T-helper 1 cell (primary cell): ENCODE measurements at regions not wholly inside any gene's neighbourhood (a gene's known extent, or its start where the extent isn't known, plus 50 kb on each side); places are given as distances from the start of the nearest gene placed in this dataset.
"Not testable (repeated sequence)": the region's sequence is repeated elsewhere in the genome, so short reads cannot be mapped to it uniquely, and the experiment has no call there.

Source experiments
- DNase-seq, 5 donors: peaks; one replicate each; pipeline ENCODE4 v3.0.0-alpha.2; 2012 to 2020

- no peak for DNase-seq
Observed at GRCh38 chr7:54898659-54899340, 120.0 kb upstream of the EGFR start.

DNA sequence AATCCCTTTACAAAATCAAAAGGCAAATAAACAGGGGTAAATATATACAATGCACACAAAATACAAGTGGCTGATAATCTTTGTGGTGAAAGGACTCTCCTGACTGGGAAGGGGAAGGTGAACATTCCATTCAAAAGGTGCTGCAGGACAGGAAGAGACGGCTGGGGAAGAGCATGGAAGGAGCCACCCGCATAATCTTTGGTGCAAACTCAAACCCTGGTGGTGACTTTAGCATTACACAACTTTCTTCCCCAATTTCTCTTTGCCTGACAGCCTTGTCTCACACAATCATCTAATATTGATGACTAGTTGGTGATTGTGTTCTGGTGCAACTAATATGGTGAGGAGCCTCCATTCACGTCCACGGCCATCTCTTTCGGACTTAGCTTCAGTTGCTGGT is 117.0 kb upstream of the EGFR start:
- DNase-seq: no peak

DNA sequence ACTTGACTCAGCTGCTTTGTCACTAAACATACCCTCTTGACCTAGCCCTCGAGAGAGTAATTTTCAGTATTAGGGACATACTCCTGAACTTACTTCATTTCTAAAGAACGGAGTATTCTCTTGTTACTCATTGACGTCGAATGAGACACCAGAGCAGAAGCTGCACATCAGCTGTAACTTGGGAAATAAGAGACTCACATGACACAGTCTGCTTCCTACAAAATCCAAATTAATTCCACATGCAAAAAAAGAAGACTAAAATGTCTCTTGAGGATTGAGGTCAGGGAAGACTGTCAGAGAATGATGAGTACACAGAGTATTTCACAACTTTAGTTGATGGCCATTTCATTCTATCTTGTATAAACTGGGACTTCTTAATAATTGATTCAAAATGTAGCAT is 114.7 kb upstream of the EGFR start:
- no peak for DNase-seq

DNA sequence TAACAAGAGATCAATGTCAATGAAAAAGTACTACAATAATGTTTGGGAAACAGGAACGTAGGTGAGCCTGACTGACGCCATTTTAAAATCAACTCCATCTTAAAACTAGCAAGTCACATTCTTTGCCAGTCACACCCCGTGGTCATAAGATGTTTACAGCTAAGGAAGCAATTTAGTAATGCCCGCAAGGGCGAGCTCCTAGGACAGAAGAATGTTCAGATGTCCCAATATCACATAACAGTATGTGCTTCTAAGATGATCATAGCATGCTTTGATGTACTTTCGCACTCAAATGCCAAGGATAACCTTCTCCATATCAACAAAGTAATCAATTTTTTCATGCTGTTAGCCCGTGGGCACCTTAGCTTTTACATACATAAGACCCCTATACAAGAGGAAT is 113.8 kb upstream of the EGFR start:
- no peak for DNase-seq

- DNase-seq: no peak
Observed at GRCh38 chr7:54906963-54907362, 111.9 kb upstream of the EGFR start.

DNA sequence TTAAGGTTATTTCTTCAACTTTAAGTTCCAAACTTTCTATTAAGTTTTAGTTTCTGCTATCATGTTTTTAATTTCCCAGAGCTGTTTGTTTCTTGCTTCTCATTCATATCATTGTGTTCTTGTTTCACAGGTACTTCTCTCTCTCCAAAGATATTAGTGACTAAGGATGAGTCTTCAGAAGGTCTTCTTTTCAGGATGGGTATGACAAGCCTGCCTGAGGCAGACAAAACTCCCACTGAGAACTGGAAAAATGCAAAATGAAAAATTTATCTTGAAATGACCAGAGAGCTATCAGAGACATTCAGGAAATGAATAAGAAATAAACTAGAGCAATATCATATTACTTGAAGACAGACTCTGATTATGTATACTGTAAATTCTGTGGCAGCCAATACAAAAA is 110.8 kb upstream of the EGFR start:
- no peak for DNase-seq

GRCh38 chr7:54908760-54909438 is 109.9 kb upstream of the EGFR start:
- DNase-seq: no peak

DNA sequence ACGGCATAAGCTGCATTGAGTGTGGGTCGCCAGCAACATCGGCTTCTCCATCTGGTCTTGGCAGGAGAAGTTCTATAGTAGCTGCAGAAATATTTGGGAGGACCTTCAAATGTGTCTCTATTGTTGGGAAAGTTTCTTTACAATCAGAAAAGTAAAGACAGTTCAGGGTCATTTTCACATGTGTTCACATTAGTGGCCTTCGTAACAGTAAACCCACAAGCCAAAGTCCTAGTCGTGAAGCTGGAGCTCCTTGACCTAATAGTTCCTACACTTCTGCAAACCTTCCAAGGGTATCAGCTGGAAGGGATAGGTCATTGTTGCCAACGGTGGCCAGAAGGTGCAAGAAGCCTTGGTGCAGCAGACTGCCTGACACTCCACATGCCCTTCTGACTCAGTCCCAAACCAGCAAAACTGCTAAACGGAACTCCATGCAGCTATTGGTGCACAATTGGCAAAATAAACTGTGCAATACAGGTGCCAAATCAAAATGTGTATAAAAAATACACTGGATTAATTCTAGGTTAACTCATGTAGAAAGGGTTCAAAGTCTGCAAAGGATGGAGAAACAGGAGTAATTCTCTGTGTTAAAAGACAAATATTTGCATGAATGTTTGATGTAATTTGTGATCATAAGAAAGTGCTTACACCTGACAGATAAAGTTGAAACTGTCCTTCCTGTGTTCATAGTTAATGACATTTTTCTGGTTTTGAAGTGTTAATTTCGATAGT is 102.8 kb upstream of the EGFR start:
- no peak for DNase-seq

- no peak for DNase-seq
Observed at GRCh38 chr7:54917613-54918391, 101.0 kb upstream of the EGFR start.

DNA sequence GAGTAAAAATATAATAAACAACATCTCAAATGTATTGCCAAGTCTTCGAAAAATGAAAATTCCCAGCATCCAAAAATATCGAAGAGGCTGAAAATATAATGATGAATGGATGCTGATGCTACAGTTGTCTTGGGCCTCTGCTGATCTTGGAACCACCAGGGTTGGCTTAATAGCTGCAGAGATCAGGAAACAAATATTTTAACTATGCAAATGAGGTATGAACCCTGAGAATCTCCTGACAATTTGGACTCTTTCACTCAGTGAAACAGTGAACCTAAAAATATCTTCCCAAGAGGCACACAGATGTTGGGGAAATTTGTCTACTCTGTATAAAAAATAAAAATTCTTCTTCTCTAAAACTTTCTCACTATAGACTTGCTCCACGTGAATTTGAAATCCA is 97.7 kb upstream of the EGFR start:
- DNase-seq: no peak

DNA sequence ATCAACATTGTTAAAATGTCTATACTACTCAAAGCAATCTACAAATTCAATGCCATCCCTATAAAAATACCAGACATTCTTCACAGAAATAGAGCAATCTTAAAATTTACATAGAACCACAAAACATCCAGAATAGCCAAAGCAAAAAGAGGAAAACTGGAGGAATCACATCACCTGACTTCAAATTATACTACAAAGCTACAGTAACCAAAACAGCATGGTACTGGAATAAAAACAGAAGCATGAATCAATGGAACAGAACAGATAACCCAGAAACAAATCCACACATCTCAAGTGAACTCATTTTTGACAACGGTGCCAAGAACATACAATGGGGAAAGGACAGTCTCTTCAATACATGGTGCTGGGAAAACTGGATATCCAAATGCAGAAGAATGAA is 87.3 kb upstream of the EGFR start:
- no peak for DNase-seq

- no peak for DNase-seq
Observed at GRCh38 chr7:54932818-54933543, 85.8 kb upstream of the EGFR start.

DNA sequence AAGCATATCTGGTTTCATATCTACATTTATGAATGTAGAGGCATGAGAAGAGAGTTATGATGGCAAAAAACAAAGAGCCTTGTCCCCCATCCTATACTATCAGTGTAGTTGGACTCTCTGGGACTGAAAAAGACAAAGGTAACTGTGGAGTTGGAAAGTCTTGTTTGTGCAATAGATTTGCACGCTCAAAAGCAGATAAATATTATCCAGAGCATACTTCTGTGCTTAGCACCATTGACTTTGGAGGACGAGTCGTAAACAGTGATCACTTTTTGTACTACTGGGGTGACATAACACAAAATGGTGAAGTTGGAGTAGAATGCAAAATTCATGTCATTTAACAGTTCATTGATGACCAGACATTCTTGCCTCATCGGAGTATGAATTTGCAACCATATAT is 85.2 kb upstream of the EGFR start:
- DNase-seq: no peak

GRCh38 chr7:54940748-54941147 is 78.1 kb upstream of the EGFR start:
- no peak for DNase-seq

DNA sequence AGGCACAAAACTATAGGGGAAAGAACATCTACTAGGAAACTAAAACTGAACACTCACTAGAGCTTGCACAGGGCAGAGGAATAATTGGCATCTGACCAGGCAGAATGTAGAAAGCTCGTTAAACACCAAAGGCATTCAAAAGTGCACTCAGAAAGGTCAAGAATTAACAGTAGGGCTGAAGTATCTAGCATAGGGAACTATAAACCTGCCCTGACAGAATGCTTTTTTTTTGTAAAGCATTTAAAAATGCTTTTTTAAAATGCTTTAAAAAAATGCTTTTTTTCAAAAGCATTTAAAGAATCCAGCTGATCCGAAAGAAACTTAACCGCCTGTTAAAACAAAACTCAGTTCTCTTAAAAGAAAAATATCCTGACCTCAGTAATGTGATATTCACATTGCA is 74.6 kb upstream of the EGFR start:
- no peak for DNase-seq

- DNase-seq: no peak
Observed at GRCh38 chr7:54946271-54946670, 72.5 kb upstream of the EGFR start.

- no peak for DNase-seq
Observed at GRCh38 chr7:54946764-54947163, 72.1 kb upstream of the EGFR start.

- no peak for DNase-seq
Observed at GRCh38 chr7:54947266-54947665, 71.6 kb upstream of the EGFR start.

DNA sequence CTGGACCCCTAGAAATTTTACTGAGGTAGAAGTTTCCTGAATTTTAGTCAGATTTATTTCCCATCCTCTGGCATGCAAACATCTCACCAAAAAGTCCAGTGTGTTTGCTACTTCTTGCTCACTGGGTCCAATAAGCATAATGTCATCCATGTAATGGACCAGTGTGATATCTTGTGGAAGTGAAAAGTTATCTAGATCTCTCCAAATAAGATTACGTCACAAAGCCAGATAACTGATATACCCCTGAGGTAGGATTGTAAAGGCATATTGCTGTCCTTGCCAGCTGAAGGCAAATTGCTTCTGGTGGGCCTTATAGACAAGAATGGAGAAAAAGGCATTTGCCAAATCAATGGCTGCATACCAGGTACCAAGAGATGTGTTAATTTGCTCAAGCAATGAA is 69.3 kb upstream of the EGFR start:
- not testable (repeated sequence) for DNase-seq

GRCh38 chr7:54955296-54955695 is 63.5 kb upstream of the EGFR start:
- DNase-seq: no peak

- DNase-seq: no peak
Observed at GRCh38 chr7:54955696-54956420, 63.0 kb upstream of the EGFR start.

DNA sequence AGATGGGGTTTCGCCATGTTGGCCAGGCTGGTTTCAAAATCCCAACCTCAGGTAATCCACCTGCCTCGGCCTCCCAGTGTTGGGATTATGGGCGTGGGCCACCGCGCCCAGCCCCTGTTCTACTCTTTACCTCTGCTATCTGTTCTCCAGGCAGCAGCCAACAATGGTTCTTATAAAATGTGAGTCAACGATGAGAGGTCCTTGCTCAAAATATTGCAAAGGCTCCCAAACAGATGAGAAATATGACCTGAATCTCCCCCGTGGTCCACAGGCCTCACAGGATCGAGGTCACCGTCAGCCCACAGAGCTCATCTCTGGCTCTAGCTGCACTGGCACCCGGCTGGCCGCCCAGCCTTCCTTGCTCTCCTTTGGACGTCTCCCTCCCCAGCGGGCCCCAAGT is 62.0 kb upstream of the EGFR start:
- DNase-seq: no peak
